ENCODE measurements at regions not wholly inside any gene's neighbourhood (a gene's known extent, or its start where the extent isn't known, plus 50 kb on each side); places are given as distances from the start of the nearest gene placed in this dataset.

DNA sequence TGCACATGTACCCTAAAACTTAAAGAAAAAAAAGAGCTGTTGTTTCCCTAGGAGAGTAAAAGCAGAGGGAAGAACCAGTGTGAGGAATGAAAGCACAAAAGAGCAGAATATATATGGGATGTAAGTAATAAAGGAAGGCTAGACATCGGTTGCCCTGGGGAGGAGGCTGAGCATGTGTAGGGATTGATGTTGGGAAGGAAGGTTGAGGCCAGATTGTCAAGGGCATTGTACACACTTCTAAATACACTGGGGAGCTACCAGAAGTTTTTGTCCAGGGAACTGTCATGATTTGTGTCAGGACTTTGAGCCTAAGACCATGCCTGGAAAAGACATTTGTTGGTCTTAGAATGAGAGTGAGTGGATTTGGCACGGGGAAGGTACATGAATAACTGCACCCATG lies 467.1 kb downstream of the GPAT3 start:
- TF ChIP-seq, protein P1, sequence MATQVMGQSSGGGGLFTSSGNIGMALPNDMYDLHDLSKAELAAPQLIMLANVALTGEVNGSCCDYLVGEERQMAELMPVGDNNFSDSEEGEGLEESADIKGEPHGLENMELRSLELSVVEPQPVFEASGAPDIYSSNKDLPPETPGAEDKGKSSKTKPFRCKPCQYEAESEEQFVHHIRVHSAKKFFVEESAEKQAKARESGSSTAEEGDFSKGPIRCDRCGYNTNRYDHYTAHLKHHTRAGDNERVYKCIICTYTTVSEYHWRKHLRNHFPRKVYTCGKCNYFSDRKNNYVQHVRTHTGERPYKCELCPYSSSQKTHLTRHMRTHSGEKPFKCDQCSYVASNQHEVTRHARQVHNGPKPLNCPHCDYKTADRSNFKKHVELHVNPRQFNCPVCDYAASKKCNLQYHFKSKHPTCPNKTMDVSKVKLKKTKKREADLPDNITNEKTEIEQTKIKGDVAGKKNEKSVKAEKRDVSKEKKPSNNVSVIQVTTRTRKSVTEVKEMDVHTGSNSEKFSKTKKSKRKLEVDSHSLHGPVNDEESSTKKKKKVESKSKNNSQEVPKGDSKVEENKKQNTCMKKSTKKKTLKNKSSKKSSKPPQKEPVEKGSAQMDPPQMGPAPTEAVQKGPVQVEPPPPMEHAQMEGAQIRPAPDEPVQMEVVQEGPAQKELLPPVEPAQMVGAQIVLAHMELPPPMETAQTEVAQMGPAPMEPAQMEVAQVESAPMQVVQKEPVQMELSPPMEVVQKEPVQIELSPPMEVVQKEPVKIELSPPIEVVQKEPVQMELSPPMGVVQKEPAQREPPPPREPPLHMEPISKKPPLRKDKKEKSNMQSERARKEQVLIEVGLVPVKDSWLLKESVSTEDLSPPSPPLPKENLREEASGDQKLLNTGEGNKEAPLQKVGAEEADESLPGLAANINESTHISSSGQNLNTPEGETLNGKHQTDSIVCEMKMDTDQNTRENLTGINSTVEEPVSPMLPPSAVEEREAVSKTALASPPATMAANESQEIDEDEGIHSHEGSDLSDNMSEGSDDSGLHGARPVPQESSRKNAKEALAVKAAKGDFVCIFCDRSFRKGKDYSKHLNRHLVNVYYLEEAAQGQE (IDR thresholded peaks at IDR 0.05; ENCODE audit: insufficient read depth in 1 of 2, low read depth in 2 of 2, low read length in 2 of 2) = no peak
- TF ChIP-seq TAF1 (IDR thresholded peaks at IDR 0.05; ENCODE audit: borderline replicate concordance, insufficient read depth, low read length) (no peak), FOXP2 (optimal IDR thresholded peaks at IDR 0.05; ENCODE audit: borderline replicate concordance, extremely low read depth, extremely low read length, insufficient read depth) (no peak)

Data from PFSK-1 (cell line).